Stimulated activated CD4-positive, alpha-beta T cell treated with anti-CD3 and anti-CD28 coated beads, Interleukin-15, amount 100 ng/mL, for 48 hours (primary cell): ENCODE measurements at regions not wholly inside any gene's neighbourhood (a gene's known extent, or its start where the extent isn't known, plus 50 kb on each side); places are given as distances from the start of the nearest gene placed in this dataset.
"Not testable (repeated sequence)": the region's sequence is repeated elsewhere in the genome, so short reads cannot be mapped to it uniquely, and the experiment has no call there.

Experiments used
- DNase-seq, 2 donors: peaks; one replicate each; pipeline ENCODE4 v3.0.0-alpha.2; 2020; ENCODE audit warnings: low read depth in 2 of 2

DNA sequence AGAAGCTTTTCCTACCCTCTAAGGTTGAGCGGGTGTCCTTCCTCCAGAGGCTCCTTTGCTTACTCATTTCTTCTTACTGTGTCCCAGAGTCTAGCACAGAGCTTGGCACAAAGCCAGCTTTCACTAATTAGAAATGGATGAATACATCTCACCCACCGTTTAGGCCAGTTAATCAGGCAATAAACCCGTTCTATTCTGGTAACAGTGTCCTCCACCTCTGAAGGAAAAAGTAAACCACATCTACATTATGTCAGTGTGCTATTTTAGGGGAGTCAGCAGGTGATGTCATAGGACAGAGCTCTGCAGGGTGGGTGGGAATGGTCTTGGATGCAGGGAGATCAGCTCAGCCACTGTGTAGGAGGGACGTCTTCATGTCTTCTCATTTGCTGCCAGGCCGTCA is 109.2 kb downstream of the OSTF1 start:
- no peak for DNase-seq

DNA sequence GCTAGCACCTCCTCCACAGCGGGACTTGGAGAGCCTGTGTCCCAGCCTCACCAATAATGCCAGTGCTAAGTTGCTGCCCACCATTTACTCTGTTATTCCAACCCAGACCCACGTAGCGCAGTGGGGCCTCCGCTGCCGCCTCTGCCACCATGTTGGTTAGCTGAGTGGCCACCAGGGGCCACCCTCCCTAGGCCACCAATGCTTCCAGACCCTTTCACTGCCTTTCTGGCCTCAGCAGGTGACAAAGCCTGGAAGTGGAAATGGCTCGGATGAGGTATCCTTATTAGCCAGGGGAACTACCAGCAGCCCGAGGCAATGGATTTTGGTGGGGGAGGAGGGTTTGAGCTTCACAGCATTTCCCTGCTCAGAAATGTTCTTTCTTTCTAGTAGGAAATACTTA is 110.1 kb downstream of the OSTF1 start:
- no peak for DNase-seq

DNA sequence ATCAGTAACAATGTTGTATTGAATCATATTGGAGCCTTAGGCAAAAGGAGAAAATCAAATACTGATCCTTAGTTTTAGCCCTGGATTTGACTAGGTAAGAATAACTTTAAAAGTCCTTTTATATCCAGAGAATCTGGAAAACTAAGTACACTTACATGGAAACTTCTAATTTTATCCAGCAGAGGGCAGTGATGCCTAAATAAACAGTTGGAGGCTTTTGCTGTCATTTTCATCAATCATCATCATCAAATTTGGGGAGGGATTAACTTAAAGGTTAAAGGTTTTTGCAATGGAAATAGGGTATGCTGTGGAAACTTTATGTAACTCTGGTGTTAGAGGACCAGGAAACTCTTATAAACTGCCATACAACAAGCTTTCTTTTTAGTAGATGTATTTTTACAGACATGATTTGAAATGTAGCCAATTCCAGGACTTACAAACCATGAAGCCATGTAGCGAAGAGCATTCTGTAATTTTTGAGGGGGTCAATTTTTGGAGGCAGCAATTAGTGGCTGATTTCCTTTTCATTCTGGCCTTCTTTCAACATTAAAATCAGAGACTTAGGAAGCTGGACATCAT is 112.7 kb downstream of the OSTF1 start:
- no peak for DNase-seq

DNA sequence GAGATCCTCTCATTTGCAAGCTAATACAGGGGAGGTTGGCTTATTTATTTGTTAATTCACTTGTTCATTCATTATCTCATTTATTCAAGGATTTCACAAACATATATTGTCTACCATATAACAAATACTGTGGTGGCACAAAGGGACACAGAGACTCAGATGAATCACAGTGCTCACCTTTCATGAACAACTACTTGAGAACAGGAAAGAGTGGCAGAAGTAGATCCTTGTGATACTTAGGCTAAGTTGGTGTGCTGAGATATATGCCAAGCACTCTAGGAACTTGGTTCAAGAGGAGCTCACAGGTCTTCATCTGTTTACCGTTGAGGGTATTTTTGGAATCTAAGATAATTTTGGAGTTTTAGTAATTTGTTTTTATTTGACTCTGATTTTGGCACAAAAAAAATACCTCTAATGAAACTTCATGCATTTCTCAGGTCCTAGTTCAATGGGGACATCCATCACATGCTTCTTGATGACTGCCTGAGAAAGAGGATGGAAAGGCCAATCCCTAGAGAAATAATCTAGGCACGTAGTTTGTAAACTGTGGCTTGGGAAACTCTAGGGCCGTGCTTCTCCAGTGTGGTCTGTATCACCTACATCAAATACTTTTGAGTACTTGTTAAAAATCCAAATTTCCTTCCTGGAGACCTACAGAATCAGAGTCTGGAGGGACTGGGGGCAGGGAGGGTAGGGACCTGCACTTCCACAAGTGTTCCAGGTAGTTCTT is 113.3 kb downstream of the OSTF1 start:
- no peak for DNase-seq

DNA sequence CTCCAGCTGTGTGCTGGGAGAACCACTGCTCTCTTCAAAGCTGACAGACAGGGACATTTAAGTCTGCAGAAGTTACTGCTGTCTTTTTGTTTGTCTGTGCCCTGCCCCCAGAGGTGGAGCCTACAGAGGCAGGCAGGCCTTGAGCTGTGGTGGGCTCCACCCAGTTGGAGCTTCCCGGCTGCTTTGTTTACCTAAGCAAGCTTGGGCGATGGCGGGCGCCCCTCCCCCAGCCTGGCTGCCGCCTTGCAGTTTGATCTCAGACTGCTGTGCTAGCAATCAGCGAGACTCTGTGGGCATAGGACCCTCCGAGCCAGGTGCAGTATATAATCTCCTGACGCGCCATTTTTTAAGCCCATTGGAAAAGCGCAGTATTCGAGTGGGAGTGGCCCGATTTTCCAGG is 119.7 kb downstream of the OSTF1 start:
- not testable (repeated sequence) for DNase-seq

DNA sequence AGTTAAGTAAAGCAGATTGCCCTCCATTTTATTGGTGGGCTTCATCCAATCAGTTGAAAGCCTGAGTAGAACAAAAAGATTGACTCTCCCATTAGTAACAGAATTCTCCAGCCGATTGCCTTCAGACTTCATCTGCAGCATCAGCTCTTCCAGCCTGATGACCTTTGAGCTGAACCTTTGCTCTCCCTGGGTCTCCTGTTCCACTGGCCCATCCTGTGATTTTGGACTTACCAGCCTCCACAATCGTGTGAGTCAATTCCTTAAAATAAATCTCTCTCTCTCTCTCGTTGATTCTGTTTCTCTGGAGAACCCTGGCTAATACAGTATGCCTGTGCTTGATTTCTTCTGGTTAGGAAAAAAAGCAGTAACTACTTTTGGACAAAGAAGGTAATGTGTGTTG is 121.9 kb downstream of the OSTF1 start:
- DNase-seq = no peak

DNA sequence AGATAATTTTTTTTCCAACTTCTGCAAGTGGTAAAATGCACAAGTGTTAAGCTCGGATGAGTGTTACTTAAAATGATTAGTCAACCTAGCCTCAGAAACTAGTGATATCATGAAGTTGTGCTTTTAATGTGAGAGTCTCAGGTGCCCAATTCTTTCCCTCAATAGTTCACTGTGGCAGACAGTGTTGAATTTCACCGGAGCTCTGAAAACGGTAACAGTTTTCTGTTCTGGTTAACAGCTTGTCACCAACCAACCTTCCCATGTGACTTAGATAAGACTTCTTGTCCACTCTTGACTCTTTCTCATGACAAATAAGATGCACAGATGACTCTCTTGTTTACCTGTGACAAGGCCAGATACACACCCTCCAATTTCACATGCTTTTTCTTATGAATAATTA is 125.5 kb downstream of the OSTF1 start:
- no peak for DNase-seq

DNA sequence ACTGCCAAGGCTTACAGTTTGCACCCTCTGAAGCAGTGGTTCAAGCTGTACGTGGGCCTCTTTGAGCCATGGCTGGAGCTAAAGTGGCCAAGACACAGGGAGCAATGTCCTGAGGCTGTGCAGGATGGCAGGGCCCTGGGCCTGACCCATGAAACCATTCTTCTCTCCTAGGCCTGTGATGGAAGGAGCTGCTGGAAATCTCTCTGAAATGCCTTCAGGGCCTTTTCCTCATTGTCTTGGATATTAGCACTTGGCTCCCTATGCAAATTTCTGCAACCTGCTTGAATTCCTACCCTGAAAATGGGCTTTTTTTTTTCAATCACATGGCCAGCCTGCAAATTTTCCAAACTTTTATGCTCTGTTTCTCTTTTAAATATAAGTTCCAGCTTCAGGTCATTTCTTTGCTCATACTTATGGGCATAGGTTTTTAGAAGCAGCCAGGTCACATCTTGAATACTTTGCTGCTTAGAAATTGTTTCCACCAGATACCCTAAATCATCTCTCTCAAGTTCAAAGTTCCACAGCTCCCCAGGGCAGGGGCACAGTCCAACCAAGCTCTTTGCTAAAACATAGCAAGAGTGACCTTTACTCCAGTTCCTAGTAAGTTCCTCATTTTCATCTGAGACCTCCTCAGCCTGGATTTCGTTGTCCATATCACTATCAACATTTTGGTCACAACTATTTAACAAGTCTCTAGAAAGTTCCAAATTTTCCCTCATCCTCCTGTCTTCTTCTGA is 138.3 kb downstream of the OSTF1 start:
- no peak for DNase-seq

DNA sequence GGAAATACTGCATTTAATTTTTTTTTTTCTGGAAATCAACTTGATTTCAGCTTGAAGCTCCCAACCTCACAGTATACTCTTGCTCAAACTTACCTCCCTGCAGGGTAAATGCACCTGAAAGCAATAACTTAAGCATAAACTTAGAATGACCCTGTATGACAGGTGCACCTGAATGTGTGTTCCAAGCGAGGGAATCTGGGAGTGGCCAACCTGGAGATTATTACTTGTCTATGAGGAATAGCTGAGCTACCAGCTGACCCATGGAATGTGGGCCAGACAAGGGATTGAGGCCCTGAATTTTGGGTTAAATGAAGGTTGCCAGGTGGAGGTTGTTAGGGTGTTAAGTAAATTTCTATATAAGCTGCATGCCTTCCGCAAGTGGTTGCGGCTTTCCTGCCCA is 140.6 kb downstream of the OSTF1 start:
- DNase-seq = no peak

DNA sequence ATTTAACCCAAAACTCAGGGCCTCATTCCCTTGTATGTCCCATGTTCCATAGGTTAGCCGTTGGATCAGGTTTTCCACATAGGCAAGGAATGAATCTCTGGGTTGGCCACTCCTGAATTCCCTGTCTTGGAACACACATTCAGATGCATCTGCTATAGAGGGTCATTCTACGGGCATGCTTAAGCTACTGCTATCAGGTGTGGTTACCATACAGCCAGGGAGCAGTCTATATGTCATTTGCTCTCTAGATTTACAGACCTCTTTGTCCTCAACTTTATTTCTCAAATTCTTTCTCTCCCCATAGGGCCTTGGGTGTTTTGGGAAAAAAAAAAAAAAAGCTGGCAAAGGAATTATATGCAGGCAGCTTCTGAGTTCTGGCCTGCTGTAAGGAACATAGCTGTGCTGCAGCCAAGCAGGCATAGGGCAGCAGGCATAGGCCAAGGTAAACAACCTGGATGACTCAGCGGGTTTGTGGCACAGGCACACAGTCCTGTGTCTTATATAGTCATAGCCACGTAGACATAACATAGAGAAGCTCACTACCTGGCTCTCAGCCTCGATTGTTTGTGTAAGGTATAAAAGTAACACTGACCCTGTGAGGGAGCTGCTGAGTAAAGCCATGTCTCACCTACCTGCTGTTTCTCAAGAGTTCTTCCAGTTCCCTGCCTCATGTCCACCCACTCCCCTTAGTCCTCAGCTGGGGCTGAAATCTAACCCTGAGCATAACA is 141.5 kb downstream of the OSTF1 start:
- no peak for DNase-seq

DNA sequence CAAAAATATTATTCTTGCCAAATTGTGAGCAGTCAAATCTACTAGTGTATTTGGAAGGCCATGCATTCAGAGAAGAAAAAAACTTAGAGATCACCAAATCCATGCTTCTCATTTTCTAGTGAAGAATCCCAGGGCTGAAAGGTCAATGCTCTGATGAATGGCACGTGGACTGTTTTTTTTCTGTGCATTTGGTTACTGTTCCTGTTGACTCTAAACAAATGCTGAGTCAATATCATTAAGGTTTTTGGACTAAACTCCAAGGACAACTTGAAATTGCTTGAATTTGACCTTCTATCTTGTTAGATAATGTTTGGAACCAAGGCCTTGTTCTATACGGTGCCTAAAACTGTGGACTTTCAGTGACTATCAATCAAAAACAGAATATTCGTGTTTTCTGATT is 142.2 kb downstream of the OSTF1 start:
- DNase-seq = no peak

DNA sequence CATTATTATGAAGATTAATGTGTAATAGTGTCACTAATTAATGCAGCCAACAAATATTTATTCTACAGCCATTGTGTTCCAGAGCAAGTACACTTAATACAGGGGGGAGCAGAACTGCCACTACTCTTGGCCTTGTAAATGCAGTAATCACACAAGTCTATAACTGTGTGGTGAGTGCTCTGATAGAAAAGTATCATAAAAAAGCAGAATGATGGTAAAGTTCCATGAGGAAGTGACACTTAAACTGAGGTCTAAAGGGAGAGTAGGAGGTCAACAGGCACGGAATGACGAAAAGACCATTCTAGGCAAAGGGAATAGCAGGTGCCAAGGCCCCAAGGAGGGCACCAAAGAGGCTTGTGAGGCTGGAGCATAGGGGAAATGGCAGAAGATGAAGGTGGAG is 142.9 kb downstream of the OSTF1 start:
- no peak for DNase-seq

DNA sequence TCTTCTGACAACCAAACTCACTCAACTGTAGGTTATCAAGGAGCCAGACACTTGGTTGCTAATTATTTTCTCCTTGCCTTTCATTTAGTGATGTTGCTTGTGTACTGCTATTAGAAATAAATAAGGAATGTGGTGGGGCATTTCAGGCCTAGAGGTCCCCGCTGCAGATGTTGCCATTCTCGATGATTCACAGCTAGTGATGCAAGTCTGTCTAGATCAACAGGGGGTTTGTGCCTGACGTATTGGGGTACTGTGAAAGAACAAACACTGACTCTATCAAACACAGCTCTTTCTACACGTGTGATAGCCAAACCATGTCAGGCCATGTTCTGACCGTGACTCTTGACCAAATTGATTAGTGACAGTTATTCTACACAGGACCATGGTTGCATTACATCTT is 144.7 kb downstream of the OSTF1 start:
- DNase-seq = no peak

DNA sequence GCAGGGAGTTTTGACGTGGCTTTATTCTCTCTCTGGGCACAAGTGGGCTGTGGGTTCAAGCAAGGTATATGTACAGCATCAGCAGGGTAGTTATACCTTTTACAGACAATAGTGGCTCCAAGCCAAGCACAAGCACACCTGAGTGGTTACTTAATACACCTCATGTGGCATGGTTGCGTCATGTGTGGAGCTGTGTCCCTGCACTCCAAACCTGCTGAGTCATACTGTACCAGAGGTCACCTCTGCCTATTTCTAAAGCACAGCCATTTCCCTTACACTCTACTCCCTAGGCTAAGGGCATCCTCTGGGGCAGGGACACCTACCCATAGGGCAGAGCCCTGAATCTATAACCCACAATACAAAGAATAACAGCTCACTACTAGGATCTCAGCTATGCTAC is 147.3 kb downstream of the OSTF1 start:
- no peak for DNase-seq

DNA sequence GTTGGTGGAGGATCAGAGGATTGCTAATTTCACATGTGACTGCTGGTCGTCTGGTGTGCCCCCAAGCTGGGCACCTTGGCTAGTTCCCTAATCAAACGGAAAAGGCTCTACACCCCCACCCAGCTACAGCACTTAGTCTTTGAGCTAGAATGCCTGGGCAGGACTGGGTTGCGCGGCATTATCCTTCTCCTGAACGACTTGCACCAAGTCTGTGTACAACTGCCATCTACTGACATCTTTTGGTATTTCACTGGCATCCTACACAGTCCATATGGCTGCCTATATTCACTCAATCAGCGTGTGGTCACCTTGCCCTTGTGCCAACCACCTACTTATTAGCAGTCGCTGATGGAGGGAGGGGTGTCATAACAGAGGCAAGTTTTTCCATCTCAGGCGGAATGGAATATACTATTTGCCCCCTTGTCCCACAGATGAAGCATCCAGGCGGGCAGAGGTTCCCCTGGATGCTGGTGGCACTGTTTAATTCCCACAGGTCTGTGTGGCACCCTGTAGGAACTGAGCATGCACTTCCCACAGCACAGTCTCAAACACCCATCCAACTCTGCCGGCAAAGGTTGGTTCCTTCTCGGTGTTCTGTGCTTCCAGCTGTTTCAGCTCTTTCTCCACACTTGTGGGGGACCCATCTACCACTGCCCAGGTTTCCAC is 150.1 kb downstream of the OSTF1 start:
- peak; percentile 5 to 14 for DNase-seq

DNA sequence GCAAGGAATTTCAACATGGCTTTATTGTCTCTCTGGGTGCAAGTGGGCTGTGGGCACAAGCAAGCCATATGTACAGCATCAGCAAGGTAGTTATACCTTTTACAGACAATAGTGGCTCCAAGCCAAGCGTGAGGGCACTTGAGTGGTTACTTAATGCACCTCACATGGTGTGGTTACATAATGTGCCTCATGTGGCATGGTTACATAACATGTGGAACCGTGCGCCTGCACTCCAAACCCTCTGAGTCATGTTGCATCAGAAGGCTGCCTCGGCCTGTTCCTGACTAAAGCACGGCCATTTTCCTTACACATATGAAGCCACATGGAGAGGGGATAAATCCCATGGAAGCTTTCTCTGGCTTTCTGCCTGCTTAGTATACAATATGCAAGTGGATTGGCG is 150.9 kb downstream of the OSTF1 start:
- DNase-seq = no peak

DNA sequence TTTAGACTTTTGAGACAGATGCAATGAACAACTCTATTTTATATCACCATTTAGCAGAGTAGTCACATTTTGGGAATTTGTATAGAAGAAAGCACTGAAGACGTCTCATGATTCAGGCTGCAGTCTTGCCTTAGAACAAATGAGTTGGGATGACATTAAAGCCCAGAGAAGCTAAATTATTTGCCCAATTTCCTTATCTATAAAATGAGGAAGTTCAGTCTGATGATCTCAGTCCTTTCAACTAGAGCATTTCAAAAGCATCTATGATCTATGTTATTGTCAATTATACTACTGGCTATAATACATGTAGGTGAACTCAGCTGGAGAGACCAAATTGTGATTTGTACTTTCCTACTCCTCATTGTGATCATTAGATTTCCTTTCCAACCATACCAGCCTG is 154.1 kb downstream of the OSTF1 start:
- no peak for DNase-seq

DNA sequence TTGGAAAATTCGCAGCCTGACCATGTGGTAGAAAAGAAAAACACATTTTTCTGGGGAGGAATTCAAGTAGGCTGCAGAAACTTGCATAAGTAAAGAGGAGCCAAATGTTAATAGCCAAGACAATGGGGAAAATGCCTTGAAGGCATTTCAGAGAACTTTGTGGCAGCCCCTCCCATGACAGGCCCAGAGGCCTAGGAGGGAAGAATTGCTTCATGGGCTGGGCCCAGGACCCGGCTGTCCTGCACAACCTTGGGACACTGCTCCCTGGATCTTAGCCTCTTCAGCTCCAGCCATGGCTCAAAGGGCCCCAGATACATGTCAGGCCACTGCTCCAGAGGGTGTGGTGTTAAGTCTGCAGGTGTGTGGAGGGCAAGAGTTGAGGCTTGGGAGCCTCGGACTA is 158.6 kb downstream of the OSTF1 start:
- DNase-seq = no peak

DNA sequence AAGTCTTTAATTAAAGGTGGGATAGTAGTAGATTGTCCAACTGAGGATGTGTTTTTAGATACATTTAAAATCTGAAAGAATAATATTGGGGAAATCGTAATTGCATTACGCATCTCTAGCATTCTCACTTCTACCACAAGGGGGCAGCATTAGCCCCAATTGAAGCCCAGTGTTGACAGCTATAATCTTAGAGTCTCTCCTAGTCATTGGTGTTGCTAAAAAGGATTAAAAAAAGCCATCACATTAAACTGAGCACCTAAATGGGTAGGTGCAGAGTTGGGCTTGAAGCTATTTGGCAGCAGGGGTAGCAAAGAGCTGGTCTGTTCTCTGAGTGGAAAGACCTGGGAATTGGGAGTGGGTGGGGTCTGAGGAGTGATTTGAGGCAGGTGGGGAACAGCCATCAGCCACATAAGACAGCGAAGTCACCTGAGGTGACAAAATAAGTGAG is 177.2 kb downstream of the OSTF1 start:
- DNase-seq = peak; percentile 8 to 17

DNA sequence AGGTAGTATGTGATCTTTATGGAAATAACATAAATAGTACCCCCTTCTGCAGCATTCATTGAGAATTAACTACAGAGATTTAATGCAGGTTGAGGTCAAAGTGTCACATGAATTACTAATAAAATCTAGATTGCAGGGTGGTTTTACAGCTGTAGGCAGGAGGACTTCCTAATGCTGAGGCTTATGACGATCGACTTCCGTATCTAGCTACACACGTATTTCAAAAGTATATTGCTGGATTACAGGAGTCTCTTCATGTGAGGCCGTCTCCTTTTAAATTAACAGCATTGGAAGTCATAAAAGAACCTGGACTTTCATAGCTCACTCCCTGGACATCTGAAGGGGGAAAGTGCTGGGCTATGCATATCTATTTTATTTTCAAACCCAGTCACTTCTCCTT is 180.9 kb downstream of the OSTF1 start:
- no peak for DNase-seq

DNA sequence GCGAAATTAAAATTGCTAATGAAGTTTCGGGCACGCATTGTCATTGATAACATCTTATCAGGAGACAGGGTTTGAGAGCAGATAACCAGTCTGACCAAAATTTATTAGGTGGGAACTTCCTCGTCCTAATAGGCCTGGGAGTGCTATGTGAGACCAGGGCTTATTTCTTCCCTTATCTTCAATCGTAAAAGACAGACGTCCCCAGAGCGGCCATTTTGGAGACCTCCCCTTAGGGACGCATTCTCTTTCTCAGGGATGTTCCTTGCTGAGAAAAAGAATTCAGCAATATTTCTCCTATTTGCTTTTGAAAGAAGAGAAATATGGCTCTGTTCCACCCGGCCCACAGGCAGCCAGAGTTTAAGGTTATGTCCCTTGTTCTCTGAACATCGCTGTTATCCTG is 184.7 kb downstream of the OSTF1 start:
- not testable (repeated sequence) for DNase-seq

DNA sequence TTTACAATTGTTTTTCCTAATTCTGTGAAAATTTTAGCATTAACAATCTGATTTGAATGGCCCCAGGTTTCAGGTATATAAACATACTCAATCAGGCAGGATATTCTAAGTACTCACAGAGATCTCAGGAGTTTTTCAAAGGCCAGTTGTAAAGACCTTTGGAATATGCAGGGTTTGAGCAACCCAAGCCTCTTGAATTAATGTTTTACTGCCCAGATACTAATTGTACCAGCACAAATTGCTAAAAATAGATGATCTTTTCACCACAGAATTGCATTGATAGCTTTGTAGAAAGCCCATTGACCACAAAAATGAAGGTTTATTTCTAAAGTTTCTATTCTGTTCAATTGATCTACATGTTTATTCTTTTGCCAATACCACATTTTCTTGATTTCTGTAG is 186.5 kb downstream of the OSTF1 start:
- no peak for DNase-seq
